ENCODE measurements at regions not wholly inside any gene's neighbourhood (a gene's known extent, or its start where the extent isn't known, plus 50 kb on each side); places are given as distances from the start of the nearest gene placed in this dataset.
A peak's percentile ranks its signal among the peaks of the same experiment; 100 is the strongest.

DNA sequence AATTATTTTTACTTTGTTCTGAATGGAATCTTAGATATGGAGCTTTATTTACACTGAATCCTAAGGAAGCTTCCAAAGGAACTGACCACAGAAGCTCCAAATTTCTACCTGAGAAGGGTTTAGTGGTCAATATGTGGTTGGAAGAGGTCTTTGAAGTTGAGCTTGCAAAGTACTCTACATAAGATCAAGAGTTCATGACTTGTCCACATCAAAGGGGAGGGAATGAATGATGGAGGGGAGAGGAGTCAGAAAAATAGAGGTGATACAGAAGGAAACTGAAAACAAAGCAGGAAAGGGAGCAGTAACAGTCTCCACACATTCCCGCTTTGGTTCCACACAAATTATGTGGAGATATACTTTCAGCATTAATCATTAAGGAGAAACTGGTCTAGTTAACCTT lies 450.9 kb downstream of the HINT1 start:
- Histone ChIP-seq H3K4me1 (ENCODE audit: insufficient read depth) (peaks cover 15% of the 10 kb centered on the region), H2AFZ (no peak overlapping the region), H3K4me2 (no peak overlapping the region), H4K20me1 (ENCODE audit: insufficient read depth, poor library complexity, severe bottlenecking) (no peaks in the 10 kb centered on the region), H3K27ac (no peak overlapping the region), H3K4me3 (no peak overlapping the region), H3K27me3 (no peaks in the 10 kb centered on the region), H3K36me3 (replicated peaks; ENCODE audit: insufficient read depth, low read depth) (no peaks in the 10 kb centered on the region), H3K79me2 (no peaks in the 10 kb centered on the region), H3K9me2 (replicated peaks; ENCODE audit: insufficient read depth) (no peaks in the 10 kb centered on the region), H3K9me3 (ENCODE audit: low read depth) (no peaks in the 10 kb centered on the region)
- WGBS (ENCODE audit: low lambda C conversion rate, missing lambda C conversion rate), result 84% methylated on average over 1 of the region's 1 CpG
- no peak for DNase-seq (ENCODE audit: low spot score)
- TF ChIP-seq EZH2phosphoT487 (IDR thresholded peaks at IDR 0.05; ENCODE audit: low read depth, severe bottlenecking, unreplicated experiment), result no peak
- TF ChIP-seq, protein P1, sequence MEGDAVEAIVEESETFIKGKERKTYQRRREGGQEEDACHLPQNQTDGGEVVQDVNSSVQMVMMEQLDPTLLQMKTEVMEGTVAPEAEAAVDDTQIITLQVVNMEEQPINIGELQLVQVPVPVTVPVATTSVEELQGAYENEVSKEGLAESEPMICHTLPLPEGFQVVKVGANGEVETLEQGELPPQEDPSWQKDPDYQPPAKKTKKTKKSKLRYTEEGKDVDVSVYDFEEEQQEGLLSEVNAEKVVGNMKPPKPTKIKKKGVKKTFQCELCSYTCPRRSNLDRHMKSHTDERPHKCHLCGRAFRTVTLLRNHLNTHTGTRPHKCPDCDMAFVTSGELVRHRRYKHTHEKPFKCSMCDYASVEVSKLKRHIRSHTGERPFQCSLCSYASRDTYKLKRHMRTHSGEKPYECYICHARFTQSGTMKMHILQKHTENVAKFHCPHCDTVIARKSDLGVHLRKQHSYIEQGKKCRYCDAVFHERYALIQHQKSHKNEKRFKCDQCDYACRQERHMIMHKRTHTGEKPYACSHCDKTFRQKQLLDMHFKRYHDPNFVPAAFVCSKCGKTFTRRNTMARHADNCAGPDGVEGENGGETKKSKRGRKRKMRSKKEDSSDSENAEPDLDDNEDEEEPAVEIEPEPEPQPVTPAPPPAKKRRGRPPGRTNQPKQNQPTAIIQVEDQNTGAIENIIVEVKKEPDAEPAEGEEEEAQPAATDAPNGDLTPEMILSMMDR (IDR thresholded peaks at IDR 0.05; ENCODE audit: poor library complexity), result no peak
- TF ChIP-seq EZH2 (IDR thresholded peaks at IDR 0.05; ENCODE audit: borderline replicate concordance), result no peak

DNA sequence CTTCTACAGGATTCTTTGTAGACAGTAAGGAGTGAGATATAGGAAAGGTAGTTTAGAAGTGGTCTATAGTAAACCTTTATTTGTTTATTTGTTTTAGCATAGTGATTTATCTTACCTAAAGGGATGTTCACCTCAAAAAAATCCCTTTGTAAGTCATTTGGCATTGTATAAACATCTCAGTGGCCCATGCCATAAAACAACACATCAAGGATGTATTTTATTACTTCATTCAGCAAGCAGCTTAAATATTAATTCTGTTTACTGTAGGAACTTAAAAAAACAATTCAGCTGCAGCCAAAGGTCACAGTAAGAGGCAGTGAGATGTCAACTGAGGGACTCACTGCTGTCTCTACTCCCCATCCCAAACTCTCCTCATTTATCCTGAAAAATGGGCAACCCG lies 452.7 kb downstream of the HINT1 start:
- H3K27ac ChIP-seq, result no peak overlapping the region
- H3K9me2 ChIP-seq (replicated peaks; ENCODE audit: insufficient read depth), result no peaks in the 10 kb centered on the region
- H2AFZ ChIP-seq, result no peak overlapping the region
- no peaks in the 10 kb centered on the region for H3K36me3 ChIP-seq (replicated peaks; ENCODE audit: insufficient read depth, low read depth)
- TF ChIP-seq EZH2phosphoT487 (IDR thresholded peaks at IDR 0.05; ENCODE audit: low read depth, severe bottlenecking, unreplicated experiment) (no peak), EZH2 (IDR thresholded peaks at IDR 0.05; ENCODE audit: borderline replicate concordance) (no peak)
- TF ChIP-seq, protein P1 (IDR thresholded peaks at IDR 0.05; ENCODE audit: poor library complexity), result no peak
- no peaks in the 10 kb centered on the region for H3K79me2 ChIP-seq
- no peak for DNase-seq (ENCODE audit: low spot score)
- H3K4me3 ChIP-seq, result no peak overlapping the region
- H3K4me2 ChIP-seq, result no peak overlapping the region
- no peaks in the 10 kb centered on the region for H3K27me3 ChIP-seq
- peaks cover 15% of the 10 kb centered on the region for H3K4me1 ChIP-seq (ENCODE audit: insufficient read depth)
- no peaks in the 10 kb centered on the region for H4K20me1 ChIP-seq (ENCODE audit: insufficient read depth, poor library complexity, severe bottlenecking)
- 97% methylated on average over 1 of the region's 1 CpG for WGBS (ENCODE audit: low lambda C conversion rate, missing lambda C conversion rate)
- no peaks in the 10 kb centered on the region for H3K9me3 ChIP-seq (ENCODE audit: low read depth)

DNA sequence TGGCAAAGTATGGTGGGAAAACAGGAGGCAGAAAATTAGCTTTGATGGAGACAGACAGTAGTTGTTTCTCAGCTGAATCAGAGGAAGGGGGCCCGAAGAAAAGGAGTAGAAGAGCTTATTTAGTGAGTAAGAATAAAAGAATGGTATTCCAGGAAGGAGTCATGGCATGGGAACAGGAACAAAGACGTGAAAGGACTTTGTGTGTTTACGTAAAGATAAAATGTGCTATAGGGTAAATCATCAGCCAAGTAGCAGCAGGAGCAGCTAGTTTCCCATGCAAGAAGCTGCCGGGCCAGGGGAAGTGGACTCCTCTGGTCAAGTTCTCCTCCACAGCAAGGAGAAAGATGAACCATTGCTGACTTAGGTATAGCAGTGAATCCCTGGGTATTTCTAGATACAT lies 454.5 kb downstream of the HINT1 start:
- H3K4me3 ChIP-seq, result no peak overlapping the region
- H4K20me1 ChIP-seq (ENCODE audit: insufficient read depth, poor library complexity, severe bottlenecking), result no peaks in the 10 kb centered on the region
- peak overlapping the region; percentile 81 for H3K27ac ChIP-seq
- H3K36me3 ChIP-seq (replicated peaks; ENCODE audit: insufficient read depth, low read depth), result no peaks in the 10 kb centered on the region
- H3K4me2 ChIP-seq, result peak overlapping the region; percentile 47
- H3K79me2 ChIP-seq, result no peaks in the 10 kb centered on the region
- no peak overlapping the region for H2AFZ ChIP-seq
- H3K27me3 ChIP-seq, result no peaks in the 10 kb centered on the region
- no peaks in the 10 kb centered on the region for H3K9me3 ChIP-seq (ENCODE audit: low read depth)
- no peaks in the 10 kb centered on the region for H3K9me2 ChIP-seq (replicated peaks; ENCODE audit: insufficient read depth)
- TF ChIP-seq, protein P1 (IDR thresholded peaks at IDR 0.05; ENCODE audit: poor library complexity), result no peak
- TF ChIP-seq EZH2phosphoT487 (IDR thresholded peaks at IDR 0.05; ENCODE audit: low read depth, severe bottlenecking, unreplicated experiment), result no peak
- peaks cover 15% of the 10 kb centered on the region for H3K4me1 ChIP-seq (ENCODE audit: insufficient read depth)
- 29% methylated on average over 4 of the region's 4 CpGs for whole genome bisulfite sequencing (ENCODE audit: low lambda C conversion rate, missing lambda C conversion rate)
- peak; percentile 54 for DNase-seq (ENCODE audit: low spot score)

DNA sequence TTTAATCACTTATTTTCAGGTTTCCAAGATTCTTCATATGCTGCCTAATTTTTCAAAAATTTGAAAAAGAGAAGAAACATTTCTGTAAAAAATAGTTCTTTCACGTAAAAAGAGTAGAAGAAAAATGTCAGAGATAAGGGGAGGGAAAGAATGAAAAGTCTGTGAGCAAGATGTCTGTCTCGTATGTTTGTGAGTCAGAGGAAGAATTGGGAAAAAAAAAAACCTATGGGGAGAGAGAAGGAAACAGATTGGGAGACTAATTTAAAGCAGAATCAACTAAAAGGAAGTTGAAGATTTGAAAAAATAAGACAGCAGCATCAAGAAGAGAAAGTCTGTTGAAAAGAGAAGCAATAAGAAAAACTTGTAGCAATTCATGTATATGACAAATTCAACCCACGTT lies 456.3 kb downstream of the HINT1 start:
- no peaks in the 10 kb centered on the region for H3K79me2 ChIP-seq
- H3K27me3 ChIP-seq, result no peaks in the 10 kb centered on the region
- H3K4me1 ChIP-seq (ENCODE audit: insufficient read depth), result peaks cover 15% of the 10 kb centered on the region
- H3K4me2 ChIP-seq, result no peak overlapping the region
- H3K9me2 ChIP-seq (replicated peaks; ENCODE audit: insufficient read depth), result no peaks in the 10 kb centered on the region
- no peak overlapping the region for H2AFZ ChIP-seq
- WGBS (ENCODE audit: low lambda C conversion rate, missing lambda C conversion rate), result 59% methylated on average over 3 of the region's 3 CpGs
- no peaks in the 10 kb centered on the region for H3K36me3 ChIP-seq (replicated peaks; ENCODE audit: insufficient read depth, low read depth)
- H3K27ac ChIP-seq, result peak overlapping the region; percentile 77
- no peak overlapping the region for H3K4me3 ChIP-seq
- no peaks in the 10 kb centered on the region for H3K9me3 ChIP-seq (ENCODE audit: low read depth)
- no peak for DNase-seq (ENCODE audit: low spot score)
- no peak for TF ChIP-seq EZH2 (IDR thresholded peaks at IDR 0.05; ENCODE audit: borderline replicate concordance)
- TF ChIP-seq, protein P1 (IDR thresholded peaks at IDR 0.05; ENCODE audit: poor library complexity), result no peak
- TF ChIP-seq EZH2phosphoT487 (IDR thresholded peaks at IDR 0.05; ENCODE audit: low read depth, severe bottlenecking, unreplicated experiment), result no peak
- H4K20me1 ChIP-seq (ENCODE audit: insufficient read depth, poor library complexity, severe bottlenecking), result no peaks in the 10 kb centered on the region

All from hepatocyte (in vitro differentiated cells).